IPS DF 4.7 (cell line): ENCODE measurements at regions not wholly inside any gene's neighbourhood (a gene's known extent, or its start where the extent isn't known, plus 50 kb on each side); places are given as distances from the start of the nearest gene placed in this dataset.

Experiments
- DNase-seq: peaks from one replicate; pipeline ENCODE4 v3.0.0-alpha.2; 2013; ENCODE audit warnings: low spot score; ENCODE audit errors: extremely low read depth

GRCh38 chr2:111685342-111685741, 198.7 kb downstream of the ANAPC1 start:
- no peak for DNase-seq

DNA sequence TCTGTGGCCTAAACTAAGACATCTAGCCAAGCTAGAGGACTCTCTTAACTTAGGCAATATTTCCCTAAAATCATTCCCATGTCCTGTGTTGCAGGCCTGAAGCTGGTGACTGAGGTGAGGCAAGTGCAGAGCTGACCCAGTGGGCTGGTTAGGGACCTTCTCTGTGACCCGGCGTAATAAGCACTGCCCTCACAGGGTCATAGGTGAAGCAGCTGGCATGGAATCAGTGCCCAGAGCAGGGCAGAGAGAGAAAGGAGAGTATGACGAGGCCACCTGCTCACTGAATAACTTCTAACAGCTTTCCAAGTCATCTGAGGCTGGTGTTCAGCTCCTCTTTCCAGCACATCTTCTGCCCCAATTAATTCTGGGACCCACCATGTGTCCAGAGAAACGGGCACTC, 197.0 kb downstream of the ANAPC1 start:
- DNase-seq: no peak

DNA sequence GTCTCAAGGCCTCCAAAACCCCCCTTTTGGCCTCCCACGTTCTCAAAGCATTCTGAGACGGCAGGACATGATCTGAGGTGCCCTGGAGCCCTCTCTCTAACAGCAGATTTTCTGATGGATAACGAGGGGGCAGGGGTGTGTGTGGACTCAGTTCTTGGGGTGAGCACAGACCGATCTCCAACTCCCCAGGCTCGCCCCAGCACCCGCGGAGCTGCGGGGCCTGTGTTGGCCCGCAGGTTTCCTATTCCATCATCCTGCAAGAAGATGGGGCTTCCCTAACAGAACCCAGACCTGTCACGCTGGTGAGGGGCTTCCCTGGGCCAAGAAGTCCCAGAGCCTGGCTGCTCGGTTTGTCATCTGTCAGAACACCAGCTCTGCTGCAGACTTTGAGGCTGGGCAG, 196.1 kb downstream of the ANAPC1 start:
- no peak for DNase-seq

- no peak for DNase-seq
These were observed 195.5 kb downstream of the ANAPC1 start for GRCh38 chr2:111688482-111688881.

DNA sequence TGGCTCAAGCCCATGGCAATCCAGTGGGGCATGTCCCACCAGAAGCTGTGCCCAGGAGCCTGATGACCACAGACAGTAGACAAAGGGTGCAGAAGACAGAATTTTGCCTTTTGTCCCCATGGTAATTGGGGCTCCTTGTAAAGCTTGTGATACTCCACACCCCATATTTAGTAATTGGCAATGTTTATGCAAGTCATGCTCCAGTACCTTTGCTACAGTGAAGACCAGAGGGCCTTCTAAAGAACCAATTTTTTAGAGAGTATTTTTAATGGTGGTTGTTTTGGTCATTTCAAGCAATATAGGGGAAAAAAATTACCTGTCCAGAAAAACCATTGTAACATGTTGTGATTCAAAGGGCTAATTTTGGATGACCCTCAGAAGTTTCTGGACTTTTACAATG, 194.8 kb downstream of the ANAPC1 start:
- DNase-seq: no peak

DNA sequence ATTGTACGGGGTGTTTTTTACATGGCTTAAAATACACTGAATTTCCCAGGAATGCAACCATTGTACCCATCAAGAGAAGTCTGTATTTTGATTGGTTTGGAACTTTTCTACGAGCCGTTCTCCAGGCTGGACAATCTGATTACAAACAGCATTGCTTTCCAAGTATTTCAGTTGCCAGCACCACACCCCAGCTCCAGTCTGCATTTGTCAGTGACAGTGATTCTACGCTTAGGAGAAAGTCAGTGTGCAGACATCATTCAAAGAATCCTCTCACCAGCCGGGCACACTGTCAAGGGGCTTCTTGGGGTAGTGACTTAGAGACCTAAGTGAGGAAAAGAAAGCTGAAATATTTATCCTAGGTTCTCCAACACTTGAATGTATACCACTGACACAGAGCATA, 194.1 kb downstream of the ANAPC1 start:
- no peak for DNase-seq

DNA sequence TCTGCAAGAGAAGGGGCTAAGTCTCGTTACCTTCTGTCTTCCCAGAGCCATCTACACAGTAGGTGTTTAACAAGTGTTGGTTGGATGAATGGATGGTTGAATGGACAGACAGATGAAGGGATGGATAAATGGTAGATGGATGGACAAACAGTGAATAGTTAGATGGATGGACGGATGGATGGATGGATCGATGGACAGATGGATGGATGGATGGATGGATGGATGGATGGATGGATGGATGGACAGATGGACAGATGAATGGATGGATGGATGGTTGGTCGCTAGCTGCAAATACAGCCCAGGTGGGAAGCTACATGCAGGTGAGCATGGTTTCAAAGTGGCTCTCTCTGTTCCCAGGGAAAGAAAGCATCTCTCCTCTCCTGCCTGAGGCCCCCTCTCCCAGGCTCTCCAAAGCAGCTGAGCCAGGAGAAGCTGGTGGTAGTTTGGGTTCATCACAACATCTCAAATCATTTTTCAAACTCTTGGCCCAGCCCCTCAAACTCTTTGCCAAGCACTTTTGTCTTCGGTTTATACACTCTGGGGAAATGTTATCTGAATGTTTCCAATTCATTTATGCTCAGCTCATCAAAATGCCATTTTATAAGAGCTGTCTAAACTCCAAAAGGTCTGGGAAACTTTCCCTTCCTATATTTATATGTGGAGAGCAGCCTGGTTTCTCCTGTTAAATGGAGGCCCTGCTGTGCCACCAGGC, 192.7 kb downstream of the ANAPC1 start:
- no peak for DNase-seq

DNA sequence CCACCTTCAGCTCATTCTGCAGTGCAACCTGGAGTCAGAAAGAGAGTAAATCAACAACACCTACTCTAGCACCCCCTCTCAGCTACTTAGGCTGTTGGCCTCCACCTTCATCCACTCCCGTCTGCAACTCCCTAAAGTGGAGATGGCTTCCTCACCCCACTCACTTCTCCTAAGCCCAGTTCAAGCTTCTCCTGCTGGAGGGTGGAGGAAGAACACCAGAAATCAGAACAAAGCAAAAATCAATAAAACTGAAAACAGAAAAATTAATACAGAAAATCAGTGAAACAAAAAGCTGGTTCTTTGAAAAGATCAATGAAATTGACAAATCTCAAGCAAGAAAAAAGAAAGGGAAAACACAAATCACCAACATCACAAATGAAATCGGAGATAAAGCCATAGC, 191.7 kb downstream of the ANAPC1 start:
- no peak for DNase-seq

DNA sequence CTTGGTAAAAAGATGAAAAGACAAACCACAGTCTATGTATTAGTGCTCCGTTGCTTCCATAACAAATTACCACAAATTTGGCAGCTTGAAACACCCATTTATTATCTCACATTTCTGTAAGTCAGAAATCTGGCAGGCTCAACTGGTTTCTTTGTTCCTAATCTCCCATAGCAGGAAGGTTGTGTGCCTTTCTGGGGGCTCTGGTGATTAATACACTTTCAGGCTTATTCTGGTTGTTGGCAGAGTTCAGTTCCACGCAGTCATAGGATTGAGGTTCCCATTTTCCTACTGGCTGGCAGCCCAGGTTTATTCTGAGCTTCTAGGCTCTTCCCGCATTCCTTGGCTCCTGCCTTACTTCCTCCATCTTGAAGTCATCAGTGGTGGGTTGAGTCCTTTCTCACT, 189.3 kb downstream of the ANAPC1 start:
- no peak for DNase-seq

GRCh38 chr2:111695441-111696007, 188.5 kb downstream of the ANAPC1 start:
- DNase-seq: no peak

DNA sequence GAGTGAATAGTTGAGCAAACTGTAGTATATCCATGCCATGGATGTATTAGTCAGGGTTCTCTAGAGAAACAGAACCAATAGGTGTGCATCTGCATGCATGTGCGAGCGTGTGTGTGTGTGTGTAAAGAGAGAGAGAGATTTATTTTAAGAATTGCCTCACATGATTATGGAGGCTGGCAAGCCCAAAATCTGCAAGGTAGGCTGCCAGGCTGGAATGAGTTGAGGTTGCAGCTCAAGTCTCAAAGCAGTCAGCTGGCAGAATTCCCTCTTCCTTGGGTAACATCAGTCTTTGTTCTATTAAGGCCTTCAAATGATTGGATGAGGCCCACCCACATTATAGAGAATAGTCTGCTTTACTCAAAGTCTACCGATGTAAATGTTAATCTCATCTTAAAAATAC, 187.8 kb downstream of the ANAPC1 start:
- no peak for DNase-seq

- no peak for DNase-seq
These were observed 186.4 kb downstream of the ANAPC1 start for GRCh38 chr2:111697560-111697959.

DNA sequence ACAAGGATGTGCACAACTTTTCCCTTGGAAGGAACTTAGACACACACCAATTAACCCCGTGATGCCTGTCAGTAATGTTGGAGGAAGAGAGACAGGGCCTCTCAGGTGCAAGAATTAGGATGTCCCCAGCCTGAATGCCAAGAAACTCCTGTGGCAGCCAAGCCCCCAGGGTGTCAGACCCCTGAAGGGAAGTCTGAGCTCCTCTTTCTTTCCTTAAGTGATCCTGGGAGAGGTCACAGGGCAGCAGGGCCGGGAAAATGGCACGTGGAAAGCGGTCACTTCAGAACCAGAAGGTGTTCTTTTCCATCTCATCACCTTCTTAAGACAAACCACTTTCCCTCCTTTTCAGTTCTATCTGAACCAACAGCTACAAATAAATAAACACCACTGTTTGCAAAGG, 185.9 kb downstream of the ANAPC1 start:
- DNase-seq: no peak

DNA sequence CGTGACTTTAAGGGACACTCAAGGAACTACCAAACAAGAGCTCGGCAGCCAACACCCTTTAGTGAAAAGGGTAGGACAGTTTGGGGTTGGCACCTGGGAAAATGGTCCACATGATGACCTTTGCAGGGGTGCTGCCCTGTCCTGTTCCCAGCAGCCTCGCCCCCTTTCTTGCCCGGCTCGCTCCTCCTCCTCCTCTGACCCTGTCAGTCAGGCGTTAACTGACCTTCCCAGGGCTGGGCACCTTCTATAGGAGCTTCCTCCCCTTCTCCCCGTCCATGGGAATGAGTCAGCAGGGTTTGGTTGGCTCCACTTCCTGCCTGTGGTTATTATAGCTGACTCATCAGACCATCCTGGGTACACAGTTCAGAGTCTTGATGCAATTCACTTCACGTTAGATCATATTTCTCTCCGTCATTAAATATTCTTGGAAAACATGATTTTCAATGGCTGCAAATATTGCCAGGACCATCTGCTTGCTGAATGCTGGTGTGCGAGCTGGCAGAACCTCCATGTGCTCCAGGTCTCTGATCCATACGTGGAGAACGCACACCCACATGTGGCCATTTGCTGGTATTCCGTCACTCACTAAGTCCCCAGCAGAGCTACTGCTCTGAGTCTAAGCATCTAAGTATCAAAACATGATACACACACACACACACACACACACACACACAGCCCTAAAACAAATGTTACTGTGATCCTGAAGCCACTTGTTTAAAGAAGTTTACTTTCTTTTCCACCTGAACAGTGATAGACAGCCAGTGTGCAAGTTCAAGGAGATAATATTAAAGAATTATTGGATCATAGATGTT, 185.0 kb downstream of the ANAPC1 start:
- no peak for DNase-seq

DNA sequence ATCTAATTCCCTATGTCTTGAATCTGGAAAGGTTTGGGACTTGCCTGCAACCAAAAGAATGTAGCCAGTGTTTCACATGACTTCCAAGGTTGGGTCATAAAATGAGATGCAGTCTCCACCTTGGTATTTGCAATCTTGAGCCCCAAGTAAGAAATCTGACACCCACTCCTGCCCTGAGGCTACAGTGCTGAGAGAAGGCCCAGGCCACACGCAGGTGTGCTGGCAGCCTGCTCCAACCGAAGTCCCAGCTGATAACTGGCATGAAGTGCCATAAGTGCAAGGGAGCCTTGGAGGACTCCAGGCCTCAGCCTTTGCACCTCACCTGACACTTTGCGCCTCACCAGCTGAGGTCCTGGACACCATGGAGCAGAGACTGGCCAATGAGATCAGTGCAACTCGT, 182.7 kb downstream of the ANAPC1 start:
- DNase-seq: no peak

DNA sequence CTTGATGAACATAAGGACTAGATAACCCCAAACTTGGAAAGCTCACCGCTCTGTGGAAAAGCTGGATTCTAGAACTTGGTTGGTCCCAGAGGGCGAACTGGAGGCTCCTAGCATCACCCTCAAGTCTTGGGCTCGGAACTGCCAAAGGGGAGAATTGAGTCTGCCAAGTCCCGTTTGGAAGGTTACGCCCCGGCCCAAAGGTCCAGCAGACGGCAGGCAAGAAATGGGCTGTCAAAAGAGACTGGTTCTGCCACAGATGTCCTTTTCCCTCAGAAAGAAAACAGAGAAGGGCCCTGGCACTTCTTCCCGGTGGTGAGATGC, 182.2 kb downstream of the ANAPC1 start:
- DNase-seq: no peak

DNA sequence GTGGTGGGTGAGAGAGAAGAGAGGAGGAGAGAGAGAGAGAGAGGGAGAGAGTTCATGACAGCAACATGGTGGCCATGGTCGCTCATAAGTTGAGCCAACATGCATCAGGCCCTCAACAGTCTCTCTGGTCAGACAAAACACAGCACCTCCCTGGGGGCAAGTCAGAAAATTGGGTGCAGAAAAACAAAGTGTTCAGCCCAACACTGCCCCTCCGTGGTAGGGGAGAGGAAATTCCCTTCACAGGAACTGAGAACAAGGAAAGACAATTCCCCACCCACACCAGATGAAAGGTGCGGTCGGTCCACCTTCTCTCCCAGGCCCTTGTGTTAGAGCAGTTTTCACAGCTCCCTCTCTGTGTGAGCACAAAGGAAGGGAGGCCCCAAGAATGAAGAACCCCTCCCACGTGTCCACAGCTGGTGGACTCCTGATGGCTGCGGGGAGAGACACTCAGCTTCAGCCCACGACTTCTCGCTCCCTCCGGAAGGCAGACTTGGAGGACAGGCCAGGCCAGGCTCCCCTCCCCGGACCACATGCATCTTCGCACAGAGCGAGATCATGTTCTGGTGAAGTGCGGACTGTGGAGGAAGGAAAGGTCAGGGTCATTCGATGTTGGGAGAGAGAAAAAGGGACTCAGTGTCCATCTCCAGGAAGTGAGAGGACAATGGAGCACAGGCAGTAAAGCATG, 181.7 kb downstream of the ANAPC1 start:
- peak; percentile 62 for DNase-seq

GRCh38 chr2:111702804-111703196, 181.2 kb downstream of the ANAPC1 start:
- DNase-seq: no peak

- DNase-seq: no peak
These were observed 180.2 kb downstream of the ANAPC1 start for GRCh38 chr2:111703759-111704158.

GRCh38 chr2:111704246-111704645, 179.7 kb downstream of the ANAPC1 start:
- no peak for DNase-seq

DNA sequence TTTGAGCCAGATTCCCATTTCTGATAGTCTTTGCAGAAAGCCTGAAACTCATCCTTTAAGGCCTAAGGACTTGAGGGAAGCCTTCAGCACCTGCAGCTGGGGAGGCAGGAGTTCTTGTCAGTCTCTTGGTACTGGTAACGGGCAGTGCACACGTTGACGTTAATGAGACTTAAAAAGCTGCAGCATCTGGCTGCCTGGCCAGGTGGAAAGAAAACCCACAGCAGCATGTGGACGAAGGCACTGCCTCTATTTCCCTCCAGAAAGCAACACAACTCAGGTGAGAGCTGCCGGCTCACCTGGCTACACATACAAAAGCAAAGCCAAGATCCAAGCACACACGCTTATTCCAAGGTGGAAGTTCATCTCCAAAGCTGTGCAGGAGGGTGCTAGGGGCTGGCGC, 178.8 kb downstream of the ANAPC1 start:
- no peak for DNase-seq

DNA sequence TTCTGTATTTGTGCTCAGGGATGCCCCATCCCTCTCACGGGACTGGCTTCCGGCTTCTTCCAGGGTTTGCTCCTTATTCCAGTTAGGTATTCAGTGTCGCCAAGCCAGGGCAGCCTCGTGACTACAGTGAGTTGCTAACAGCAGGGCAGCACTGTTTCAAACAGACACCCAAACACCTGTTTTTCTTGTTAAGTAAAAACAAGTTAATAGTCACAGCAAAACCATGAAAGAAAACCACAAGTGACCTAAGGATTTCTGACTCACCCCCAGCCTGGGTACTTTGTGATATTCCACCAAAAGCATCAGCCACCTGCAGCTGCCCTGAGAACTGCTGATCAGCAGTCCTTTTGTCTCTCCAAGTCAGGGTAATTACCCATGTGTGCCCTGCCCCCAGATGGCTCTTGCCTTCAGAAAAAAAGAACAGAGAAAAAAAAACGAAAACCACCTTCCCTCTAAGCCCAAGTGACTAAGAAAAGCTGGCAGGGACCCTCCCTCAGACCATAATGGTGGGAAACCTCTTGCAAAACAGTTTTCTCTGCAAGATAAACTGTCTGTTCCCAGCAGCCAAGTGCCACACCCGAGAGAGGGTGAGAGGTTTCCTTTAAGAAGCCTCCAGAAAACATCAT, 178.2 kb downstream of the ANAPC1 start:
- peak; percentile 76 for DNase-seq
